NCI-H524 treated with DMSO at 0.1 percent for 48 hours (cell line): ENCODE measurements at regions not wholly inside any gene's neighbourhood (a gene's known extent, or its start where the extent isn't known, plus 50 kb on each side); places are given as distances from the start of the nearest gene placed in this dataset.

ENCODE experiments used
- DNase-seq: peaks from one replicate; lab custom pipeline; 2025; lab: John Stamatoyannopoulos, UW

DNA sequence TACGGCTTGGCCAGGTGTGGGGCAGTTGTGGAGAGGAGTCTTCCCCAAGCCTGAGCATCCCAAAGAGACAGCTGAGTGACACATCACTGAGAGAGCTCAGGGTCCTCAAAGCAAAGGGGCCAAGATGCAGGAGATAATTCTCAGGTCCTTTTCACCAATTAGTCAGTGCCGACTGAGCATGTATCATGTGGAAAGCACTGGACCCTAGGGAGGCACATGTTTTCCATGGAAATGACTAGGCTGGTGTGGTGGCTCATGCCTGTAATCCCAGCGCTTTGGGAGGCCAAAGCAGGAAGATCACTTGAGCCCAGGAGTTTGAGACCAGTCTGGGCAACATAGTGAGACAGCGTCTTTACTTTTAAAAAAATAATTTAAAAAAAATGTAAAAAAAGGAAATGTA is 67.3 kb upstream of the PRPS1 start:
- DNase-seq, result no peak

DNA sequence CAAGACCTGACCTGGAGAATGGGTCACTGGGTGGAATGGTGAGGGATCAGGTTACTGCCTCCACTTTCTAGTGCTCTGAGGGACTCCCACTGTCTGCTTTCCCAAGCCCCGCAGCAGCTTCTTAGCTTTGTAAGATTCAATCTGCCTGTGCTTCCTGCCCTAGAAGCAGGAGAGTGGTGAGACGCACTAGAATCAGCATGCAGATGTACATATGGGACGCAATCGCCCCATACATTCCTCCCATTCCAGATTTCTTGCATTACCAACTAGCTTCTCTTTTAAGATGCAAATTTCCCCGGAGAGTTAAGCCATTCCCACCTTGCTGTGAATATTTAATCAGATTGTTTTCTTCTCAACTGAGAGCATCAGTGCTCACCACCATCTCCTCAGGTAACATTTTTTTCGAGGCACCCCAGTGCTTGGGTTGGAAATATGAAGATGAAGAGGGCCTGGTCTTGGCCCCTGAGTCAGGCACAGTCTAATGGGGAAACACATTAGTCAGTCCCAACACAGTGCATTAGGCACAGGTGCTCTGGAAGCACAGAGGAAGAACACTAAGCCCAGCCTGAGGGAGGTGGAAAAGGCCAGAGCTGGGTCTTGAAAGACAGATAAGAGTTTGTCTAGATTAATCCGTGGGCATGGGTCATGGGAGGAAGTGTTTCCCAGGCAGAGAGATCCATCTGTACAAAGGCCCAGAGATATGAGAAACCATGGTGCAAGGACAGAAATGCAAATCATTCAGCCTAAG is 66.7 kb upstream of the PRPS1 start:
- no peak for DNase-seq

DNA sequence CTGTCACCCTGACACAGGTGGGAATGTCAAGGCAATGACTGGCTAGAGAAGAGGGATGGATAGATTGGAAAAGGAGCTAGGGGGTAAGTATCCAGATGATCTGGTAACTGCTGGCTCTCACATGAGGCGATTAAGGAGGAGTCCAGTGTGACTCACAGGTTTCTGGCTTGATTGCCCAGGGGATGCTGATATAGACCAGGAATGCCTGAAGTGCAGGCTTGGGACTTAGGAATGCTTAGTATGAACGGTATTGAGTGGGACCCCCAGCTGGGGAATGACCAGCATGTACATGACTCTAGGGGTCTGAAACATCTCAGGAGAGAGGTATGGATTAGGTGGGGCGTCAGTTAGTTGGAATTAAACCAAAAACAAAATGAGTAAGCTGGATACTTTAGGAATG is 65.8 kb upstream of the PRPS1 start:
- no peak for DNase-seq

DNA sequence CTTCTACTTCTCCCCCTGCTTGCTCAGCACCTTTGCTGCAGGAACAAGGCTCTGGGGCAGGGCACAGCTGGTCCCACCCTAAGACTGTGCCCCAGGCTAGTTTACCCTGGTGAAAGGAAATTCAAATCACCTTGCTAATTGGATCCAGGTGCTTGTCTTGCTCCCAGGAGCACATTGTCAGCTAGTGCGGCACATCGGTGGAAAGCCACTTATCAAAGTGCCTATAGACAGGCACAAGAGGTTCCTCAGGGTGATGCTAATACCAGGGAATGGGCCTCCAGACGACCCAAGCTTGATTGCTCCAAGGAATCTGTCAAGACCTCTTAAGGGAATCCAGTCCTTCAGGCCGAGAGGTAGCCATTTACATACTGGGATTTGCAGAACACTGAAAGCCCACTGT is 64.5 kb upstream of the PRPS1 start:
- no peak for DNase-seq

DNA sequence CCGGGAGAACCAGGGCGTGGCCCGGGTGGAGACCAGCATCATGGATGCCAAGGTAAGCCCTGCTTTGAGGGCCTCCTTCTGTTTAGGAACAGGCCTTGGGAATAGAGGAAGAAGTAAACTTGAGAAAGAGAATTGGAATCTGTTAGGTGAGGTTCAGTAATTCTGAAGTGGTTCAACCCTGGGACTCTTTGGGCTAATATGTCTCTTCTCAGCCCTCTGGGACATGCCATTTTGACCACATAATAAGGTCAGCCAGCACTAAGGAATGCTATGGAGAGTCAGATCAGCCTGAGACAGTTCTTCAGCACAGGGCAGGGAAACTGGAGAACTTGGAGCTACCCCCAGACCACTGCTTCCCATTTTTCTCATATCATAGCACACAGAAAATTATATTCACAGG is 63.3 kb upstream of the PRPS1 start:
- no peak for DNase-seq

DNA sequence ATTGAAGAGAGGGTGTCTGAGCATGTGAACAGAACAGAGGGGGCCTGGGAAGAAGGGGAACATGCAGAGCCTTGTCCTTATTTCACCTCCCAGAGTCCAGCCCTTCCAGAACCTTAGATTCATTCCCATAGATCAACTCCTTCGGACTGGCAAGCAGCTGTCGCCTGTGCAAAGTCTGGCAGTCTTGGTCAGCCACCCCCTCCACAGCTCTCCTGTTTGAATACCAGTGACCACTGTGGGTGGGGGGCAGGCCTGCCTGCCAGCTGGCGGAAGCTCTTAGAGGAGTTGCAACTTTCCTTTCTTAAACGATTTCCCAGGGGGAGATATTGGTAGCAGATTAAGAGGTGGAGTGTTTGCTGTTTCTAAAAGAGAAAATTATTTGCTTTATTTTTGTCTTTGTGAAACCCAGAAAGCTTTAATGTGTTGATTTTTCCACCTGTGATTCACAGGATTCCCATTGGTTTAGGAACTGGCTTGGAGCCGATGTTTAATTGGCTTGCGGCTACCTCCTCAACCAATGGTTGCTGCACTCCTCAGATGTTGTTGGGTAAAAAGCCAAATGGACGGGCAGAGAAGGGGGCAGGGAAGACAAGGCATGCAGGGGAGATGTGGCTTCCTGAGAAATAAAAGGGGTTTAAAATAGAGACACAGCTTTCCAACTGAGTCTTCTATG is 62.2 kb upstream of the PRPS1 start:
- DNase-seq, result peak; percentile 19

DNA sequence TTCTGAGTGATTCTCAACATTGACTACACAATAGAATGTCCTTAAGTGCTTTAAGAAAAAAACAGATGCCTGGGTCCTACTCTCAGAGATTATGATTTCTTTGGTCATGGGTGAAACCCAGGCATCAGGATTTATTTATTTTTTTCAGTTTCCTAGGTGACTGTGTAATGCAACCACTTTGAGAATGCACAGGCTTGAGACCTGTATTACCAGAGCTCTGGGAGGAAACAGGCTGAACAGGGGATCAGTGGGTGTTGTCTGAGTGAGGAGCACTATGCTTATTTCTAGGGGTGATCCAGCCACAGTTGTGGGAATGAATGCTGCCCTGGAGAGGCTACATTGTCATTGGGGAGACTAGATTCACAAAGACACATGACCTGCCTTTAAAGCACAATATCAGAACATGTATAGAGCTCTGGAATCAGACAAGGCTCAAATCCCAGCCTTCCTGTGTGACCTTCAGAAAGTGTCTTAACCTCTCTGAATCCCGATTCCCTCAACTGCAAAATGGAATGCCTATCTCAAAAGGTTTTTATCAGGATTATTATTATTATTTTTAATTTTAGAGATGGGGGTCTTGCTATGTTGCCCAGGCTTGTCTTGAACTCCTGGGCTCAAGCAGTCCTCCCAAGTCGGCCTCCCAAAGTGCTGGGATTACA is 61.6 kb upstream of the PRPS1 start:
- DNase-seq, result no peak

DNA sequence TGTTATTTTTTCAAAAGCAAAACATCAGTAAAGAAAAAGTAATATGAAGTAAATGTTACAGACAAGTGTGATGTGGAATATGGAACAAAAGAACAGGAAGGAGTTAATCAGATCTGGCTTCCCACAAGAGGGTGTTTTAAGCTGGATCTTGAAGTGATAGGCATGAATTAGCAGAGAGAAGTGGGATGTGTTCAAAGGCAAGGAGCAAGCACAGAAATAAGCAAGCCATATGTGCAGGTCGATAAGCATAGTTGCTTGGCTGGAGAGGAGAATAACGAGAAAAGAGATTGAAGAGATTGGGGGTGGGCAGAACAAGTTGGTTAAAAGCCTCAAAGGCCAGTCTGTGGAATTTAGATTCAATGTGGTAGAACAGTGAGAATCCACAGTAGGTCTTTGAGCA is 60.9 kb upstream of the PRPS1 start:
- peak; percentile 53 for DNase-seq

DNA sequence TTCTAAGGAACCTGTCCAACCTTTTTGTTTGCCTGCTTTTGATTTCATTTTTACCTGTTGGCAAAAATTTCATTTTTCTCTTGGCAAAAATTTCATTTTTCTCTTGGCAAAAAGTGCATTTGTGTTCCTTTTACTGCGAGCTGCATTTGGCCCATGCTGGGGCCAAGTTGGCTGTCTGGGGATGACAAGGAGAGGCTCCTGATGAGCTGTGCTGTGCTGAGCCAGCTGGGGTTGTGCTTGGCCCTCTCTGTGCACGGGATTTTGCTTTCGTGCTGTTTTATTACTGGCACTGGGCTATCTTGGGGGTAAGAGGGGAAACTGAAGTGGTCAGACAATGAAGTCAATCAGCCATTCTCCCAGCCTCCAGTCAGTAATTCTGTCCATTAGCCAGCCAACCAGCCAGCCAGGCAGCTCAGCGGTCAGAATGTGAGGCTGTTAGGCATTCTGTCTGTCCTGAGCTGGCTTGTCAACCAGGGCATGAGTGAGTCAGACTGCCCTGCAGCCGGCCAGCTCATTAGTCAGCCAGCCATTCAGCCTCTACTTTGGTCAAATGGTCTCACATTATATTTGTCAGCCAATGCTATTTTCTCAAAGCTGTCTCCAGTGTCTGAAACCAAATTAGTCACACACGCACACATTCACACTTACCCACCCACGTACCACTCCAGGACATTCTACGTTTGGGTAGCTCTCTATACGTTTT is 56.9 kb upstream of the PRPS1 start:
- no peak for DNase-seq

DNA sequence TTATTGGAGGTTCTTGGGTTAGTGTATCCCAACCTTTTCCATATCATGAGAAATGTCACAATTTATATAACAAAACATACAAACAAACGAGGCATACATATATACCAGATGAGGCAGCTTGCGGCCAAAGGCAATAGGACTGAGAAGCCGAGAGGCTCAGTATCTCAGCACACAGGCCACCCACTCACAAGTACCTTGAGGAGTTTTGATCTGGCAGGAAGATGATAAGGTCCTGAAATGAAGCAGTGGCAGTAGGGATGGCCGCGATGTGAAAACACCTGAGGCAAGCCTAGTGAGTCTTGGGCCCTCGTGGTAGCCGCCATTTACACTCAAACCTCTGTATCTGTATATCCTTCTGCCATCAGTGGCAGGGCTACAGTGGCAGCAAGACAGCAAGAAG is 55.3 kb upstream of the PRPS1 start:
- no peak for DNase-seq

DNA sequence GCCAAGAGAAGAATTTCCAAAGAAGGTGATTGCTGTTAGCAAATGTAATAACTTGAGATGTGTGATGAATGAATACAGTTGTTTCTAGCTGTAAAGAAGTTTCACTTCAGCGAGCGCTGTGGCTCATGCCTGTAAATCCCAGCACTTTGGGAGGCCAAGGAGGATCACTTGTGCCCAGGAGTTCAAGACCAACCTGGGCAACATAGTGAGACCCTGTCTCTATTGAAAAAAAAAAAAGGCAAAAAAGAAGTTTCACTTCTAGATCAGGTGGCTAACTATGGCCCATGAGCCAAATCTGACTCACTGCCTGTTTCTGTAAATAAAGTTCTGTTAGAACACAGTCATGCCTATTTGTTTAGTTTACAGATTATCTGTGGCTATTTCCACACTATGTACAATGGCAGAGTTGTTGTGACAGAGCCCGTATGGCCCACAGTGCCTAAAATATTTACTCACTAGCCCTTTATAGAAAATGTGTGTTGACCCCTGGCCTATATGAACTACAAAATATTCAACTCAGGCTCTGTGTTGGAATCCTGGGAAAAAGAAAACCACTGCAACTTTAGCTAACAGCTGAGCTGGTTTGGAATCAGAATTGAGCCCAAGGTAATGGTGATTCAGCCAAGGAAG is 54.1 kb upstream of the PRPS1 start:
- no peak for DNase-seq

DNA sequence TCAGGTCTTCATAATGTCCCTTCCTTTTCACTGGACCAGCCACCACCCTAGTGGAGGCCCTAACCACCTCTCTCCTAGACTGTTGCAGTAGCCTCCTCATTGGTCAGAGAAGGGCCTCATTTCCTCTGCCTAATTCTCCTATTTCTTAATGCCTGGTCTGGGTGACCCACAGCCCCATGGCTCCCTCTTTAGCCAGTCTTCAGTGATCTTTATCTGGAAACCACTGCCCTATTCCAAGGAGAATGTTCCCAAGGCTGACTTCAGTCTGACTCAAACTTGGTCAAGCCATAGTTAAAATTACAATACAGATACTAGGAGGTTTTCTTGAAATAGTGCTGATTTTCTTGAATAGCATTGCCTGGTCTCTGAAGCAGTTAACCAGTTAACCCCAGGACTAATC is 53.6 kb upstream of the PRPS1 start:
- no peak for DNase-seq

DNA sequence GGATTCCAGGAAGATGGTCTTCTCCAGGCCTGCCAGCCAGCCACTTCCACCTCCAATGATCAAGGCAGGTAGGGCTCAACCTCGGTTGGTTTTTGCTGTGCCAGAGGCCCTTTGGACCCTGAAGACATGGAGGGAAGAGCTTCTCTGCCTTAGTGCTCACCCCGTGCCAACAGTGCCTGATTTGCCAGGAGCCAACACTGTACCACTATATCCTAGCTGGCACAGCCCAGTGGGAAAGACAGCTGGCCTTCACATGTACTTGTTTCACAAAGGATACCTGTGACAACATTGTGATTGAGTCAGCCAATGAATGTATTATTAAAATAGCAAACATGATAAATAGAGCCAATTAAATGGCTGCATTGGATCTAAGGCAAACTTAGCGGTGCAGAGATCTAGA is 51.9 kb upstream of the PRPS1 start:
- DNase-seq, result no peak

DNA sequence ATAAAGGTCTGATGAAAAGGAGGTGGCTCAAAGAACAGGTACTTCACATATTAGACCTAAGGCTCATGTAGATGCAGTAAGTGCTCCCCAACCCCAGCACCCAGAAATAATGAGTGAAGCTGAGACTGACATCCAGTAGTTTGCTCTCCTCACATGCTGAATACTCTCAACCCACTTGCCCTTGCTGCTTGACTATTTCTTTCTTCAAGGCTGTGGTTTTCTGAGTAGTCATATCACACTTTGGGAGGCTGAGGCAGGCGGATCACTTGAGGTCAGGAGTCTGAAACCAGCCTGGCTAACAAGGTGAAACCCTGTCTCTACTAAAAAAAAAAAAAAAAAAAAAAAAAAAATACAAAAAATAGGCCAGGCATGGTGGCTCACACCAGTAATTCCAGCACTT is 51.5 kb upstream of the PRPS1 start:
- DNase-seq, result no peak

DNA sequence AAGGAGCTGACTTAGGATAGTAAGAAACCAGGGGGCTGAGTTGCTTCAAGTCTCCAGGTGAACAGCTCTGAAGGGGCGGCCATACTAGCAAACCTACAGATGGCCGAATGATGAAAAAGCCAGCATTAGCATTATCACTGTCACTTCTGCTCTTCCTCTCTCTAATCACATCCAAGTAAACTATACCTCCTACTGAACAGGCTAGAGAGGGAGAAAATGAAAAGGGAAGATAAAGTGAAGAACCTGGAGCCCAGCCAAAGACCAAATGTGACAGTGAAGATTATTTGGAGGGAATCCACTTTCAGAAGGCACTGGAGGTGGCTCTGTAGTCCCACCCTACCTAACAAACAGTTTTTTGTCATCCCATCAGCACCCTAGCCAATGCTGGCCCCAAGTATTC is 50.4 kb upstream of the PRPS1 start:
- no peak for DNase-seq
